ENCODE measurements at regions not wholly inside any gene's neighbourhood (a gene's known extent, or its start where the extent isn't known, plus 50 kb on each side); places are given as distances from the start of the nearest gene placed in this dataset.
"Not testable (repeated sequence)": the region's sequence is repeated elsewhere in the genome, so short reads cannot be mapped to it uniquely, and the experiment has no call there.

- H3F3A ChIP-seq (replicated peaks; ENCODE audit: insufficient read depth), result no peaks in the 10 kb centered on the region
- 38% methylated on average over 2 of the region's 2 CpGs for WGBS (ENCODE audit: low lambda C conversion rate)
- TF ChIP-seq PBX3 (IDR thresholded peaks at IDR 0.05), result no peak
- no peaks in the 10 kb centered on the region for H3K79me2 ChIP-seq (ENCODE audit: insufficient read depth)
- H3K27ac ChIP-seq (ENCODE audit: low read depth in 2 of 2, low read length in 1 of 2), result no peak overlapping the region
- POLR2A ChIA-PET, result no interaction called here
- no peak overlapping the region for H3K4me3 ChIP-seq (ENCODE audit: low read depth in 2 of 2, low read length in 1 of 2)
- no peaks in the 10 kb centered on the region for H3K9me3 ChIP-seq
- CTCF ChIA-PET, result interaction anchor here (0.6 kb wide), 1 partner anchor 52 kb away, joined by 3 read pairs; no protein-coding TSS in a partner anchor
- no peaks in the 10 kb centered on the region for H3K9me2 ChIP-seq
- H3K27me3 ChIP-seq (ENCODE audit: insufficient read depth), result no peaks in the 10 kb centered on the region
- H4K20me1 ChIP-seq (ENCODE audit: insufficient read depth), result no peaks in the 10 kb centered on the region
- peaks cover 0 to 17% of the 10 kb centered on the region in 2 experiments; a peak in 2 of 4 replicates for H3K4me1 ChIP-seq (ENCODE audit: control insufficient read depth in 1 of 2, insufficient read depth in 2 of 2, low read depth in 1 of 2, low read length in 1 of 2)
- no peak overlapping the region for H2AFZ ChIP-seq (ENCODE audit: low read depth)
- no peak overlapping the region for H3K9ac ChIP-seq
- H3K36me3 ChIP-seq (replicated peaks in 1 of 2; ENCODE audit: control insufficient read depth in 1 of 2, insufficient read depth in 2 of 2, low read length in 1 of 2), result no peaks in the 10 kb centered on the region
- no peak for DNase-seq
- no peak overlapping the region for H3K4me2 ChIP-seq
Measured at GRCh38 chr6:14520536-14520935, 403.0 kb downstream of the CD83 start.

GRCh38 chr6:14521141-14521540, 403.6 kb downstream of the CD83 start:
- CTCF ChIA-PET, result no interaction called here
- Histone ChIP-seq H4K20me1 (ENCODE audit: insufficient read depth) (no peaks in the 10 kb centered on the region), H3K4me3 (ENCODE audit: low read depth in 2 of 2, low read length in 1 of 2) (no peak overlapping the region), H3K9me2 (no peaks in the 10 kb centered on the region), H3F3A (replicated peaks; ENCODE audit: insufficient read depth) (no peaks in the 10 kb centered on the region), H3K27ac (ENCODE audit: low read depth in 2 of 2, low read length in 1 of 2) (no peak overlapping the region), H3K9me3 (no peaks in the 10 kb centered on the region), H3K36me3 (replicated peaks in 1 of 2; ENCODE audit: control insufficient read depth in 1 of 2, insufficient read depth in 2 of 2, low read length in 1 of 2) (no peaks in the 10 kb centered on the region), H3K27me3 (ENCODE audit: insufficient read depth) (no peaks in the 10 kb centered on the region), H3K4me2 (no peak overlapping the region), H2AFZ (ENCODE audit: low read depth) (no peak overlapping the region), H3K4me1 (ENCODE audit: control insufficient read depth in 1 of 2, insufficient read depth in 2 of 2, low read depth in 1 of 2, low read length in 1 of 2) (peaks cover 0 to 17% of the 10 kb centered on the region in 2 experiments; a peak in 2 of 4 replicates), H3K79me2 (ENCODE audit: insufficient read depth) (no peaks in the 10 kb centered on the region), H3K9ac (no peak overlapping the region)
- no peak for DNase-seq
- POLR2A ChIA-PET, result no interaction called here
- 24% methylated on average over 5 of the region's 5 CpGs for WGBS (ENCODE audit: low lambda C conversion rate)
- TF ChIP-seq REST (IDR thresholded peaks at IDR 0.05; ENCODE audit: low read depth, low read length) (no peak), IRF3 (IDR thresholded peaks at IDR 0.05; ENCODE audit: low read depth, low read length) (no peak), PBX3 (IDR thresholded peaks at IDR 0.05) (no peak), RAD21 (IDR thresholded peaks at IDR 0.05; ENCODE audit: low read length) (no peak), NFIC (IDR thresholded peaks at IDR 0.05; ENCODE audit: borderline replicate concordance) (no peak), POLR2AphosphoS5 (IDR thresholded peaks at IDR 0.05; ENCODE audit: low read depth, low read length) (no peak), EP300 (IDR thresholded peaks at IDR 0.05; ENCODE audit: borderline replicate concordance in 1 of 2, low read depth in 1 of 2, low read length in 1 of 2) (no peak)

GRCh38 chr6:14521861-14522260, 404.3 kb downstream of the CD83 start:
- H4K20me1 ChIP-seq (ENCODE audit: insufficient read depth); H3K9me3 ChIP-seq; POLR2A ChIA-PET; H3K36me3 ChIP-seq (replicated peaks in 1 of 2; ENCODE audit: control insufficient read depth in 1 of 2, insufficient read depth in 2 of 2, low read length in 1 of 2); H3K27me3 ChIP-seq (ENCODE audit: insufficient read depth); H3K9me2 ChIP-seq; H3F3A ChIP-seq (replicated peaks; ENCODE audit: insufficient read depth); H3K9ac ChIP-seq; H3K4me3 ChIP-seq (ENCODE audit: low read depth in 2 of 2, low read length in 1 of 2); H2AFZ ChIP-seq (ENCODE audit: low read depth); DNase-seq; H3K27ac ChIP-seq (ENCODE audit: low read depth in 2 of 2, low read length in 1 of 2); CTCF ChIA-PET; H3K79me2 ChIP-seq (ENCODE audit: insufficient read depth); H3K4me2 ChIP-seq: not testable (repeated sequence)
- WGBS (ENCODE audit: low lambda C conversion rate), result 63% methylated on average over 11 of the region's 11 CpGs
- H3K4me1 ChIP-seq (ENCODE audit: control insufficient read depth in 1 of 2, insufficient read depth in 2 of 2, low read depth in 1 of 2, low read length in 1 of 2), result peaks cover 0 to 17% of the 10 kb centered on the region in 2 experiments; a peak in 2 of 4 replicates

Measured in SK-N-SH (cell line).